Osteocyte (in vitro differentiated cells): ENCODE measurements at regions not wholly inside any gene's neighbourhood (a gene's known extent, or its start where the extent isn't known, plus 50 kb on each side); places are given as distances from the start of the nearest gene placed in this dataset.
A peak's percentile ranks its signal among the peaks of the same experiment; 100 is the strongest.

Experiments
- DNase-seq: peaks from one replicate; pipeline ENCODE4 v3.0.0; 2021; ENCODE audit warnings: mixed read lengths; ENCODE audit not compliant: unreplicated experiment; ENCODE audit errors: extremely low spot score
- H3K27ac Mint-ChIP-seq: one replicate; pipeline ENCODE4 v1.8.0; 2021; ENCODE audit warnings: mild to moderate bottlenecking, mixed read lengths; ENCODE audit not compliant: unreplicated experiment
- H3K27me3 Mint-ChIP-seq: one replicate; pipeline ENCODE4 v1.8.0; 2021; ENCODE audit warnings: mixed read lengths; ENCODE audit not compliant: unreplicated experiment
- H3K36me3 Mint-ChIP-seq: one replicate; pipeline ENCODE4 v1.8.0; 2021; ENCODE audit warnings: mixed read lengths; ENCODE audit not compliant: unreplicated experiment
- H3K4me1 Mint-ChIP-seq: one replicate; pipeline ENCODE4 v1.8.0; 2021; ENCODE audit warnings: mixed read lengths; ENCODE audit not compliant: unreplicated experiment
- H3K4me3 Mint-ChIP-seq: one replicate; pipeline ENCODE4 v1.8.0; 2021; ENCODE audit warnings: mild to moderate bottlenecking, moderate library complexity, mixed read lengths; ENCODE audit not compliant: unreplicated experiment
- H3K9me3 Mint-ChIP-seq: one replicate; pipeline ENCODE4 v1.8.0; 2021; ENCODE audit warnings: mixed read lengths; ENCODE audit not compliant: unreplicated experiment
- CTCF ChIP-seq: fragments of 200-600 bp; sonication (generic); IDR thresholded peaks from 2 replicates; pipeline ENCODE4 v1.5.0; 2021; ENCODE audit warnings: antibody characterized with exemption, mild to moderate bottlenecking, moderate library complexity

GRCh38 chr21:38664841-38665240, 140.9 kb upstream of the ETS2 start:
- peaks cover 14% of the 10 kb centered on the region for H3K27me3 Mint-ChIP-seq
- H3K4me3 Mint-ChIP-seq = no peak overlapping the region
- no peak for DNase-seq
- H3K4me1 Mint-ChIP-seq = peaks cover 22% of the 10 kb centered on the region
- TF ChIP-seq CTCF = no peak
- H3K27ac Mint-ChIP-seq = no peak overlapping the region
- no peaks in the 10 kb centered on the region for H3K36me3 Mint-ChIP-seq
- H3K9me3 Mint-ChIP-seq = no peaks in the 10 kb centered on the region

GRCh38 chr21:38667291-38667870, 138.3 kb upstream of the ETS2 start:
- Mint-ChIP-seq H3K27me3 (peaks cover 12% of the 10 kb centered on the region), H3K27ac (no peak overlapping the region), H3K9me3 (no peaks in the 10 kb centered on the region), H3K4me3 (no peak overlapping the region), H3K36me3 (no peaks in the 10 kb centered on the region), H3K4me1 (peaks cover 22% of the 10 kb centered on the region)
- no peak for TF ChIP-seq CTCF
- DNase-seq = peak; percentile 72

GRCh38 chr21:38668067-38668466, 137.7 kb upstream of the ETS2 start:
- H3K27me3 Mint-ChIP-seq = peaks cover 16% of the 10 kb centered on the region
- peaks cover 16% of the 10 kb centered on the region for H3K4me1 Mint-ChIP-seq
- no peak for TF ChIP-seq CTCF

GRCh38 chr21:38668541-38668940, 137.2 kb upstream of the ETS2 start:
- no peak for TF ChIP-seq CTCF
- peaks cover 12% of the 10 kb centered on the region for H3K4me1 Mint-ChIP-seq
- H3K36me3 Mint-ChIP-seq = no peaks in the 10 kb centered on the region
- DNase-seq = peak; percentile 64
- H3K27me3 Mint-ChIP-seq = peaks cover 16% of the 10 kb centered on the region
- H3K9me3 Mint-ChIP-seq = no peaks in the 10 kb centered on the region
- no peak overlapping the region for H3K4me3 Mint-ChIP-seq
- H3K27ac Mint-ChIP-seq = no peak overlapping the region

More at GRCh38 chr21:38668067-38668466, 137.7 kb upstream of the ETS2 start:
- Mint-ChIP-seq H3K36me3 (no peaks in the 10 kb centered on the region), H3K27ac (no peak overlapping the region), H3K9me3 (no peaks in the 10 kb centered on the region), H3K4me3 (no peak overlapping the region)
- no peak for DNase-seq

- TF ChIP-seq CTCF = peak; percentile 60
- Mint-ChIP-seq H3K4me1 (peaks cover 12% of the 10 kb centered on the region), H3K4me3 (no peak overlapping the region), H3K9me3 (no peaks in the 10 kb centered on the region), H3K27me3 (peaks cover 16% of the 10 kb centered on the region), H3K36me3 (no peaks in the 10 kb centered on the region), H3K27ac (no peak overlapping the region)
- DNase-seq = peak; percentile 46
Measured at GRCh38 chr21:38669186-38669585, 136.5 kb upstream of the ETS2 start.
